GM23248 (cell line): ENCODE measurements at regions not wholly inside any gene's neighbourhood (a gene's known extent, or its start where the extent isn't known, plus 50 kb on each side); places are given as distances from the start of the nearest gene placed in this dataset.

Source experiments
- EZH2 ChIP-seq: fragments of 200-600 bp; sonication (generic); IDR thresholded peaks from 2 replicates; pipeline ENCODE4 v1.6.1; 2018; ENCODE audit warnings: antibody characterized with exemption, mild to moderate bottlenecking; ENCODE audit not compliant: insufficient read depth, poor library complexity, severe bottlenecking
- EZH2phosphoT487 ChIP-seq: fragments of 200-600 bp; sonication (generic); IDR thresholded peaks from 2 replicates; pipeline ENCODE4 v1.6.1; 2018; ENCODE audit warnings: antibody characterized with exemption, moderate library complexity, mild to moderate bottlenecking, low read depth; ENCODE audit not compliant: insufficient read depth

- TF ChIP-seq EZH2 (no peak), EZH2phosphoT487 (no peak)
Observed at GRCh38 chr2:5945742-5946141, 253.6 kb downstream of the SOX11 start.
